Stimulated activated CD8-positive, alpha-beta memory T cell treated with anti-CD3 and anti-CD28 coated beads, Interleukin-4, amount 100 ng/mL, for 48 hours (primary cell): ENCODE measurements at regions not wholly inside any gene's neighbourhood (a gene's known extent, or its start where the extent isn't known, plus 50 kb on each side); places are given as distances from the start of the nearest gene placed in this dataset.
"Not testable (repeated sequence)": the region's sequence is repeated elsewhere in the genome, so short reads cannot be mapped to it uniquely, and the experiment has no call there.

Experiments
- DNase-seq: peaks from one replicate; pipeline ENCODE4 v3.0.0-alpha.2; 2020

- DNase-seq, result not testable (repeated sequence)
These were observed 771.5 kb upstream of the CDH18 start for GRCh38 chr5:20759459-20759858.

DNA sequence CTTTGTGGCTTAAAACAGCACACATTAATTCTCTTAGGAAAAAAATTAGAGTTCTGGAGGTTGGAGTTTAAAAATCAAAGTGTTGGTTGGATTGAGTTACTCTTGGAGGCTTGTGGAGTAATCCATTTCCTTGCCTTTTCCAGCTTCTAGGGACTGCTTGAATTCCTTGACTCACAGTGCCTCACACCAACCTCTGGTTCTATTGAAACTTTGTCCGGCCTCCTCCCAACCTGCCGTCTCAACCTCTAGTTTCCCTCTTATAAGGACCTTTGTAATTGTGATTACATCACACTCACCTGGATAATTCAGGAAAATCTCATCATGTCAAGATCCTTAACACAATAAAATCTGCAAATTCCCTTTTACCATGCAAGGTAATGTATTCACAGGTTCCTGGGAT, 764.2 kb upstream of the CDH18 start:
- DNase-seq, result not testable (repeated sequence)

GRCh38 chr5:20735715-20736114, 747.7 kb upstream of the CDH18 start:
- DNase-seq, result not testable (repeated sequence)

DNA sequence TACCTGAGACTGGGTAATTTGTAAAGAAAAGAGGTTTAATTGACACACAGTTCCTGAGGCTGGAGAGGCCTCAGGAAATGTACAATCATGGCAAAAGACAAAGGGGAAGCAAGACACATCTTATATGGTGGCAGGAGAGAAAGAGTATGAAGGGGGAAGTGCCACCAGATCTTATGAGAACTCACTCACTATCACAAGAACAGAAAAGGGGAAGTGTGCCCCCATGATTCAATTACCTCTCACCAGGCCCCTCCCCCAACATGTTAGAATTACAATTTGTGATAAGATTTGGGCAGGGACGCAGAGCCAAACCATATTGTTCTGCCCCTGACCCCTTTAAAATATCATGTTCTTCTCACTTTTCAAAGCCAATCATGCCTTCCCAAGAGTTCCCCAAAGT, 744.2 kb upstream of the CDH18 start:
- DNase-seq, result not testable (repeated sequence)

DNA sequence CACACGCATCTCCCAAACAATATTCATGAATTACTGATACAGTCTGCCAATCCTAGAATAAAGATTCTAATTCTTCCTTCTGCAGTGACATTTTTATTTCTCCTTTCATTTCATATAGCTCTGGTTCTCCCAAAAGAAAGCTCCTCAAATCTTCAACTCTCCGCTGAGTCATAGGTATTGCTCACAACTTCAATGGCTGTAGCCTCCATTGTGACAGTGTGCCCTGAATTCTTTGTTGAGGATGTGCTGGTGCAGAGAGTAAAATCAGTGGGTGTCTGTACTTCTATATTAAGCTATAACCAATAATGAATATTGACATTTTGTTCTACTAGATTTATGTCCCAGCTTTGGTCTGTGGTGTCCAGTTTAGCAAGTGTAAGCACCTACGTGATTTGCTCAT, 733.3 kb upstream of the CDH18 start:
- DNase-seq, result not testable (repeated sequence)

DNA sequence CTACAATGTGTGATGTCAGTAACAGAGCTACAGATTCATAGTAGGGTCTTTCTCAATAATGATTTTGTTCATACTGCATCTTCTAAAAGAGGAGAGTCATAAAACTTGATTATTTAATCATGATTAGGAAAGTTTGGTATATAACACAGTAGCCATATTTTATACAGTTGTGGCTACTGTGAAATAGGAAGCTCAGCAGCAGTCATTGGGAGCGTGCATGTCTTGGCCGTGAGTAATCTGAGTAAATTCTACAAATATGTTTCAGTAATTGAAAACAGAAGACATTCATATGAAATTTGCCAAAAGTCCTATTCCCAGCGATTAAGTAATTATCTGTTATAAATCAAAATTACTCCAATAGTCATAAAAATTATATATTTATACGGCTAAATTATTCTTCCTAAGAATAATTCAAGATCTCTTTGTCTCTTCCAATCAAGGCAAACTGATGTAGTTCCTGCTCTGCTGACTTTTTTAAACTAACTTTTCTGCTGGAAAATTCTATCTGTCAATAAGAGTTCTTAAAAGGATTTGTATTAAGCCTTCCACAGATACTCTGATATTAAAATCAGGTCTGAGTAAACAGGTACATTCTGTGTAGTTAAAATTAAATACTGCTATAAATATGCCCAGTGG, 723.6 kb upstream of the CDH18 start:
- DNase-seq, result not testable (repeated sequence)

DNA sequence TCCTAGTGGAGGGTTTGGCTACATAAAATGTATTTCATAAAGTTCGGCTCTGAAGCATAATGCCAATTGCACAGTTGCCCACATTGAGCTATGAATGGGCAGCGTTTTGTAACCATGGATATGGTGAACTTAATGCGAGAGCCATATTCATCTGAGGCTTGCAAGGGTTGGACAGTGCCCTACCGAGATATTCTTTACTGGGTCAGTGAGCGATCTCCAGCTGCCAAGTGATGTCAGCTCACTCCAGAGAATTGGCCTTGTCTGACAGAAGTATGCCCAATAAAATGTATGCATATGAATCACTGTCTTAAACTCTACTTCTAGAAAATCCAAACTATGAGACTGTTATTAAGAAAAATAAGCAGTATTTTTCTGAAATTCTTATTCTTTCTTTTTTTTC, 719.6 kb upstream of the CDH18 start:
- not testable (repeated sequence) for DNase-seq

DNA sequence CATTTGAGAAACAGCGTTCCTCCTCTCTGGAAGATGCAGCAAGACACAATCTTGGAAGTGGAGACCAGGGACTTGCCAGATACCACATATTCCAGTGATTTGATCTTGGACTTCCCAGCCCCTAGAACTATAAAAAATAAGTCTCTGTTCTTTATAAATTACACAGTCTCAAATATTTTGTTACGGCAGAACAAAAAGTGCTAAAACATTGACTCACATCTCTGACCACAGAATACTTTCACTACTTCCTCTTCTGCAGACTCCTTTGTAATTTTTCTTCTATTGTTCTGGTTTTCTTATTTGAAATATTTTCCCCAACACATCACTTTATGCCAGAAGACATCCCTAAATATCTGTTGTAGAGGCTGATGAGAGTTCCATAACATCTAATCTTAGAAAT, 706.1 kb upstream of the CDH18 start:
- DNase-seq, result no peak

DNA sequence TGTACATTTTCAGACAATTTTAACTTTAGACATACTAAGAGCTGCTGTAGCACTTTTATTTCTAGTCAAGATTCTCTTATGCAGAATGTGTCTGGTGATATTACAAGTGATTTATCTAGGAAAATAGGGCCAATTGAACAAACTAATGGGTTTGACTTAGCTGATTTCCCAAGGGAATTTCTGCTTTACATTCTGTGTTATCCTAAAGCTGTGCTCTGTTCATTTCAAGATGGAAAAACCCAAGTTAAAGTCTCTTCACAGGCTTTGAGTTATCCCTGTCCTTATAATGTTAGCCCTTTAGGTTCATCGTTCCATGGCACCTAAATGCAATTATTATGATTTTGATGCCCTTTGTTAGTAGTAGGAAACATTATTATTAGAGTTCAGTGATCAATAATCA, 704.9 kb upstream of the CDH18 start:
- DNase-seq, result no peak

GRCh38 chr5:20683241-20683940, 695.4 kb upstream of the CDH18 start:
- DNase-seq, result no peak

- no peak for DNase-seq
These were observed 692.8 kb upstream of the CDH18 start for GRCh38 chr5:20680718-20681302.

DNA sequence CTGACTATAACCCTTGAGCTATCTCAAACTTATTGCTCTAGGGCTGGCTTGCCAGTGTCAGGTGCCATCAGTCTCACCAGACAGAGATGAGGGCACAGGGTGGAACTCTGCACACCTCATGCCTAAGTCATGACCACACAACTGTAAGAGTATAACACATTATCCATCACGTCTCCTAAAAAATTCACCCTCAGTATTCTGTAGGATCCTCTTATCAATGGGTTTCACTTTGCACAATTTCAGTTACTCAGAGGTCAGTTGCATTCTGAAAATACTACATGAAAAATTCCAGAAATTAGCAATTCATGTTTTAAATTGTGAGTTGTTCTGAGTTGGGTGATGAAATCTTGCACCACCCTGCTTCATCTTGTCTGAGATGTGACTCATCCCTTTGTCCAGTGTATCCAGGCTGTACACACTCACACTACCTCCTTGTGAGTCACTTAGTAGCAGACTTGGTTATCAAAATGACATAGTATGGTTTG, 690.9 kb upstream of the CDH18 start:
- DNase-seq, result no peak

DNA sequence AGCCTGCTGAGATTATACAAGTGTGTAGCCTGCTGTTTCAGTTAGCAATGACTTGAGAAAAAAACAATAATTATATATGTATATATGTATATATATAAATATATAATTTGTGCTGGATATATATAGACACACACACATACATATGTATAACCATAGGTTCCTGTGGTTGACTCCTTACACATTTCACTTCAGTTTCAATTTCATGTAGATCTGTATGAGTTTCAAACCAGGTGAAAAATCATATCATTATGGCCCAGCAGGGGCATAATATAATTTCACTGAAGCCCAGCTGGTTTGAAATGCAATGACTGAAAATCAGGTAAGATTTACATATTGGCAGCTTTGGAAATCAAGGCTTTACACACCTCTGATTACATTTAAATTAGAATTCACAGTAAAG, 690.4 kb upstream of the CDH18 start:
- DNase-seq, result no peak

GRCh38 chr5:20660588-20660987, 672.6 kb upstream of the CDH18 start:
- DNase-seq, result no peak

DNA sequence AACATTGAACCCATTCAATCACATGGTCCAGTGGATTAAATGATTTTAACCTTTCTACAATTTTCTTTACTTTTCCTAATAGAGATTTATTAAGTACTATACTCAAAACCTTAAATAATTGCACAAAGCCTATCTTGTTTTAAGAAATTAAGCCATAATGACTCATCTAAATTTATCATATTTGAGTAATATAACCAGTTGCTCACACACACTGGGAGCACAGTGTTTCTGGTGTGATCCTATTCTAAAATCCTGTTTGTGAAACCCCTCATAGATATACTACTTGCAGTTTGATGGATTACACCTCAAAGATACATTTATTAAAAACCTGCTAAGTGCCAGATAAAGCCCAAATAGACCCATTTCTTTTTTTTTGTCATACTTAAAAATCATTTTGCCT, 668.3 kb upstream of the CDH18 start:
- DNase-seq, result no peak

- DNase-seq, result no peak
These were observed 667.2 kb upstream of the CDH18 start for GRCh38 chr5:20655211-20655610.

DNA sequence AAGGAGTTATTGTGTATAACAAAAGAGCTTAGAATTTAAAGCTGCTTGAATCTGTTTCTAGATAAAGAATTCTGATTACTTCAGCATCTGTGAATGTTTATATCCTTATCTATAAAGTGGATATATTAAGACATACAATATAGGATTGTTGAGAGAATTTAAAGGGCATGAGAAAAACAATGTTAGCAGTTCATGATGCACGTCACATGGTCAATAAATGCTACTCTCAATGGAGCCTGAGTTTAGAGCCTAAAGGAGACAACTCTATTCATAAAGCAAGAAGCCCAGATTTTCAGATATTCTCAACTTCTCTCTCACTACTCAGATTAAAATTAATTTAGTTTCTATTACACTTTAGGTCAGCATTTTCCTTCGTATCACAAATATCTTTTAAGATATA, 666.7 kb upstream of the CDH18 start:
- no peak for DNase-seq

DNA sequence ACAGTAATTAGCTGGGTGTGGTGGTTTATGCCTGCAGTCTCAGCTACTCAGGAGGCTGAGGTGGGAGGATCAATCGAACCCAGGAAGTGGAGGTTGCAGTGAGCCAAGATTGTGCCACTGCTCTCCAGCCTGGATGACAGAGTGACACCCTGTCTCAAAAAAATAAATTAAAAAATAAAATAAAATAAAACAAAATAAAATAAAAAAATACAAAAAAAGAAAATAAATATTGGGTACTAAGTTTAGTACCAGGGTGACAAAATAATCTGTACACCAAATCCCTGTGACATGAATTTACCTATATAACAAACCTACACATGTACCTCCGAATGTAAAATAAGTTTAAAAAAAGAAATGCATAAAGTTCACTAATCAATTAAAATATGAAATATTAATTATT, 666.0 kb upstream of the CDH18 start:
- DNase-seq, result no peak

GRCh38 chr5:20649966-20650365, 662.0 kb upstream of the CDH18 start:
- no peak for DNase-seq

GRCh38 chr5:20648981-20649380, 661.0 kb upstream of the CDH18 start:
- no peak for DNase-seq

GRCh38 chr5:20636686-20637085, 648.7 kb upstream of the CDH18 start:
- no peak for DNase-seq

DNA sequence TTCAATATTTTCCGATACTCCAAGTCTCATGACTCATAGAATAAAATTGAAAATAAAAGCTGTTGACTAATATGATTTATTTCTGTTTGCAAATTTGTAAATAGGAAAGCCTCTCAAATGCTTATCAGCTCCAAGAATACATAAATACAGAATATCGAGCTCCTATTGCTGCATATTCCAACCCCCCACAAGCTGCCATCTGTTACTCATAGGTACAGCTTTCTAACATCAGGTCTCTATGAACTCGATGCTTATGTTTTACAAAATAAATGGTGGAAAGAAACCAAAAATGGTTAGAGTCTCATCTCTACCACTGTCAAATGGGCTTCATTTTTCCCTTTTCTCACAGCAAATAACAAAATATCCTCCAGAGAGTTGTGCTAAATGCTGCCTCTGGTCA, 631.6 kb upstream of the CDH18 start:
- DNase-seq, result no peak

DNA sequence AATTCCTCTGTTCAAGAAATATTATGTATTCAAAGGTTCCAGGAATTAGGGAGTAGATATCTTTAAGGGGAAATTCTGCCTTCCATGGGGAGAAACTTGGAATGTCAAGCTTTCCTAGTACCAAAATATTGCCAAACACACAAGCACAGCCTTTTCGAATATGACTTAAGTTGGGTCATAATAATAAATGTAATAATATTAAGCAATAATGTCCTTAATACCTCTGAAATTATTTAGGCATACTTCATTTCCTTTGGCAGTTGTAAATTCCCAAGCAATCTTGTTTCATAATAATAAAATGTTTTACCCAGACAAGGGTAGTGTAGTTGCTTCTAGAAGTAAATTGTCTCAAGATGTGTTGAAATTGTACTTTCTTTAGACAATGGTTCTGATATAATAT, 630.3 kb upstream of the CDH18 start:
- no peak for DNase-seq

DNA sequence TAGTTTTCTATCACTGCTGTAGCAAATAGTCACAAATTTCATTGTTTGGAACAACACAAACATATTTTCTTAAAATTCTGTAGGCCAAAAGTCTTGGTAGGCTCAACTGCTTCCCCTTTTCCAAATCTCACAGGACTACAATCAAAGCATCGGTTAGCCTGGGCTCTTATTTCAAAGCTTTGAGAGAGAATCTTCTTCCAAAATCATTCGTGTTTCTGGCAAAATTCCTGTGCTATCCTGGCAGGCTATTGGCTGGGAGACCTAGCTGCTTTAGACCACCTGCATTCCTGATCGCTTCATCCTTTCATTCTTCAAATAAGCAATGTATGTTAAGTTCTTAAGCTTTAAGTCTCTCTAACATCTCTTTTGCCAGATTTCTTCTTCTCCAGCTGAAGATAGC, 629.8 kb upstream of the CDH18 start:
- no peak for DNase-seq
